Body of pancreas (tissue), 4 donors: ENCODE measurements at regions not wholly inside any gene's neighbourhood (a gene's known extent, or its start where the extent isn't known, plus 50 kb on each side); places are given as distances from the start of the nearest gene placed in this dataset.

Source experiments
- ATAC-seq: fragments of 150-250 bp; one replicate; pipeline ENCODE4 v1.9.1; 2016
- DNase-seq, 4 donors: peaks; one replicate each; pipeline ENCODE4 v3.0.0-alpha.2; 2019
- H3K27ac ChIP-seq, 4 donors: fragments of 200-600 bp; sonication (generic); 1 replicate in 3 of 4; 2 replicates in 1 of 4; pipeline versions ENCODE4 v1.5.1 to v1.6.1; 2016 to 2019; ENCODE audit warnings: mild to moderate bottlenecking in 1 of 4, mixed read lengths in 1 of 4, moderate library complexity in 1 of 4
- H3K27me3 ChIP-seq, 2 donors: fragments of 200-600 bp; sonication (generic); one replicate each; pipeline ENCODE4 v1.6.0; 2016; ENCODE audit warnings: mild to moderate bottlenecking in 1 of 2
- H3K36me3 ChIP-seq, 2 donors: fragments of 200-600 bp; sonication (generic); replicated peaks in 1 of 2; 2 replicates each; pipeline ENCODE4 v1.5.1; 2016; ENCODE audit warnings: low read depth in 2 of 2; ENCODE audit not compliant: insufficient read depth in 1 of 2
- H3K4me1 ChIP-seq: fragments of 200-600 bp; sonication (generic); one replicate; pipeline ENCODE4 v1.6.0; 2016
- H3K4me3 ChIP-seq, 2 donors: fragments of 200-600 bp; sonication (generic); 1 replicate in 1 of 2; 2 replicates in 1 of 2; pipeline ENCODE4 v1.5.1; 2016 to 2019
- H3K9me3 ChIP-seq, 3 donors: fragments of 200-600 bp; sonication (generic); 1 replicate in 2 of 3; 2 replicates in 1 of 3; pipeline ENCODE4 v1.5.1; 2016
- CTCF ChIP-seq, 7 experiments: fragments of 450-650 bp in 4 of 7; fragments of 200-600 bp in 3 of 7; sonication (generic) in 3 of 7; IDR thresholded peaks; one replicate each; pipeline ENCODE4 v1.5.1; 2016 to 2019; ENCODE audit warnings: antibody characterized with exemption in 7 of 7
- POLR2A ChIP-seq, 3 donors: fragments of 450-650 bp; IDR thresholded peaks; one replicate each; pipeline ENCODE4 v1.6.1; 2016; ENCODE audit warnings: antibody characterized with exemption in 3 of 3, mild to moderate bottlenecking in 2 of 3
- WGBS, 2 donors: methylation state at CpG; one replicate each; pipeline ENCODE4 v1.1.5; 2017; 5-methylcytosine and 5-hydroxymethylcytosine counted together
- intact Hi-C: fragments of 100-400 bp; cut with DNase I; formaldehyde crosslinking; loops from one replicate; pipeline ENCODE4 v1.15.1; 2023

- Histone ChIP-seq H3K4me3 (no peak overlapping the region), H3K36me3 (no peaks in the 10 kb centered on the region), H3K9me3 (no peaks in the 10 kb centered on the region), H3K27ac (no peak overlapping the region), H3K4me1 (no peaks in the 10 kb centered on the region), H3K27me3 (no peaks in the 10 kb centered on the region)
- 45 to 59% methylated on average over 5 of the region's 5 CpGs for WGBS, 2 donors
- intact Hi-C loops, result no loop called here
- TF ChIP-seq CTCF (IDR thresholded peaks at IDR 0.05) (no peak), POLR2A (IDR thresholded peaks at IDR 0.05) (no peak)
- ATAC-seq (no peak), DNase-seq (no peak)
Measured at GRCh38 chr15:58312031-58312430, 119.8 kb upstream of the LIPC start.

GRCh38 chr15:58313304-58313703, 118.5 kb upstream of the LIPC start:
- H3K4me3 ChIP-seq, result no peak overlapping the region
- no peak overlapping the region for H3K27ac ChIP-seq
- no peaks in the 10 kb centered on the region for H3K9me3 ChIP-seq
- no peaks in the 10 kb centered on the region for H3K36me3 ChIP-seq
- H3K27me3 ChIP-seq, result no peaks in the 10 kb centered on the region
- TF ChIP-seq POLR2A (IDR thresholded peaks at IDR 0.05), result no peak
- TF ChIP-seq CTCF (IDR thresholded peaks at IDR 0.05), result no peak
- DNase-seq, result no peak
- intact Hi-C loops, result no loop called here
- WGBS, 2 donors, result 80 to 82% methylated on average over 5 of the region's 5 CpGs
- H3K4me1 ChIP-seq, result no peaks in the 10 kb centered on the region
- no peak for ATAC-seq

GRCh38 chr15:58313810-58314592, 117.8 kb upstream of the LIPC start:
- Histone ChIP-seq H3K36me3 (no peaks in the 10 kb centered on the region), H3K27ac (no peak overlapping the region), H3K4me1 (no peaks in the 10 kb centered on the region), H3K4me3 (no peak overlapping the region), H3K9me3 (no peaks in the 10 kb centered on the region), H3K27me3 (no peaks in the 10 kb centered on the region)
- TF ChIP-seq CTCF (IDR thresholded peaks at IDR 0.05) (no peak), POLR2A (IDR thresholded peaks at IDR 0.05) (no peak)
- WGBS, 2 donors, result 61% methylated on average over 6 of the region's 6 CpGs
- no peak for ATAC-seq
- no peak for DNase-seq
- intact Hi-C loops, result no loop called here

GRCh38 chr15:58314593-58315216, 117.1 kb upstream of the LIPC start:
- TF ChIP-seq POLR2A (IDR thresholded peaks at IDR 0.05), result no peak
- Histone ChIP-seq H3K4me3 (no peak overlapping the region), H3K27ac (no peak overlapping the region), H3K4me1 (no peaks in the 10 kb centered on the region), H3K27me3 (no peaks in the 10 kb centered on the region), H3K36me3 (no peaks in the 10 kb centered on the region), H3K9me3 (no peaks in the 10 kb centered on the region)
- intact Hi-C loops, result no loop called here
- ATAC-seq (no peak), DNase-seq (no peak)
- WGBS, 2 donors, result 34 to 40% methylated on average over 4 of the region's 4 CpGs

GRCh38 chr15:58318517-58318916, 113.3 kb upstream of the LIPC start:
- no peak for DNase-seq
- Histone ChIP-seq H3K4me1 (no peaks in the 10 kb centered on the region), H3K27ac (no peak overlapping the region), H3K9me3 (no peaks in the 10 kb centered on the region), H3K36me3 (no peaks in the 10 kb centered on the region), H3K4me3 (no peak overlapping the region), H3K27me3 (no peaks in the 10 kb centered on the region)
- TF ChIP-seq POLR2A (IDR thresholded peaks at IDR 0.05) (no peak), CTCF (IDR thresholded peaks at IDR 0.05) (no peak)
- ATAC-seq, result no peak
- intact Hi-C loops, result no loop called here
- 74 to 81% methylated on average over 6 of the region's 6 CpGs for WGBS, 2 donors
